HCT116 (cell line): ENCODE measurements at regions not wholly inside any gene's neighbourhood (a gene's known extent, or its start where the extent isn't known, plus 50 kb on each side); places are given as distances from the start of the nearest gene placed in this dataset.

ENCODE experiments used
- ATAC-seq: fragments of 200-7000 bp; cut with Tn5 transposase; 2 replicates; pipeline ENCODE4 v1.9.1; 2020; ENCODE audit warnings: mild to moderate bottlenecking, moderate library complexity
- BruUV-seq: library from RNA; stranded (reverse); fragments of 400-500 nt; replicated peaks from 2 replicates; lab custom pipeline; 2021; lab: Mats Ljungman, UMichigan
- CTCF ChIA-PET: fragments of 300-600 bp; sonication (Branson Sonifier 250); formaldehyde crosslinking; loops from one replicate; lab custom pipeline; 2021; ENCODE audit warnings: antibody characterized with exemption; lab: Charles Lee
- POLR2A ChIA-PET: fragments of 300-600, 350-600 bp; sonication (Branson Sonifier 250); formaldehyde crosslinking; loops from one replicate; lab custom pipeline; 2021; ENCODE audit warnings: antibody characterized with exemption; lab: Charles Lee
- RAD21 ChIA-PET, 2 experiments: fragments of 300-600 bp; sonication (Branson Sonifier 250); formaldehyde crosslinking; loops; one replicate each; lab custom pipeline; 2023; ENCODE audit warnings: low total read pairs in 2 of 2; ENCODE audit not compliant: uncharacterized antibody in 2 of 2, unreplicated experiment in 2 of 2, low non-redundant PET in 1 of 2; lab: Charles Lee
- DNase-seq: peaks from one replicate; pipeline ENCODE4 v3.0.0-alpha.2; 2010; ENCODE audit warnings: low read depth, low spot score
- H2AFZ ChIP-seq: fragments of 200-600 bp; shearing (Covaris generic), sonication (generic); 2 replicates; pipeline ENCODE4 v1.6.1; 2017; ENCODE audit warnings: low read depth, mixed run types, mixed read lengths, antibody characterized with exemption, low read length; ENCODE audit not compliant: poor library complexity, severe bottlenecking
- H3K27ac ChIP-seq: 2 replicates; pipeline ENCODE4 v1.5.1; 2012; ENCODE audit warnings: low read depth, low read length
- H3K27me3 ChIP-seq: fragments of 200-600 bp; sonication (generic); 2 replicates; pipeline ENCODE4 v1.6.1; 2016; ENCODE audit warnings: mixed run types, low read length, mixed read lengths; ENCODE audit not compliant: insufficient read depth
- H3K36me3 ChIP-seq, 2 experiments: fragments of 200-500 bp in 1 of 2; fragments of 200-600 bp in 1 of 2; sonication (Bioruptor generic) in 1 of 2; sonication (generic) in 1 of 2; 2 replicates each; pipeline versions ENCODE4 v1.5.1 to v1.6.1; 2014 to 2016; ENCODE audit warnings: low read length in 2 of 2, inconsistent platforms in 1 of 2, mixed read lengths in 1 of 2, mixed run types in 1 of 2; ENCODE audit not compliant: insufficient read depth in 2 of 2, control insufficient read depth in 1 of 2
- H3K4me1 ChIP-seq, 2 experiments: fragments of 200-600 bp in 1 of 2; sonication (generic) in 1 of 2; 2 replicates each; pipeline versions ENCODE4 v1.5.1 to v1.6.1; 2012 to 2017; ENCODE audit warnings: low read length in 2 of 2, inconsistent platforms in 1 of 2, mild to moderate bottlenecking in 1 of 2, mixed read lengths in 1 of 2, mixed run types in 1 of 2, moderate library complexity in 1 of 2; ENCODE audit not compliant: insufficient read depth in 2 of 2, control insufficient read depth in 1 of 2
- H3K4me2 ChIP-seq: fragments of 200-600 bp; sonication (generic); 2 replicates; pipeline ENCODE4 v1.6.1; 2017; ENCODE audit warnings: mixed run types, low read length, mixed read lengths
- H3K4me3 ChIP-seq, 2 experiments: fragments of 200-600 bp in 1 of 2; sonication (generic) in 1 of 2; replicated peaks in 1 of 2; 2 replicates each; pipeline ENCODE4 v1.5.1; 2011 to 2016; ENCODE audit warnings: low read length in 2 of 2, control low read depth in 1 of 2, low read depth in 1 of 2, mild to moderate bottlenecking in 1 of 2, mixed read lengths in 1 of 2, mixed run types in 1 of 2
- H3K79me2 ChIP-seq: fragments of 200-600 bp; sonication (generic); 2 replicates; pipeline ENCODE4 v1.6.1; 2017; ENCODE audit warnings: mild to moderate bottlenecking, mixed run types, low read length, moderate library complexity, mixed read lengths; ENCODE audit not compliant: insufficient read depth
- H3K9ac ChIP-seq: fragments of 200-600 bp; sonication (generic); 2 replicates; pipeline ENCODE4 v1.6.1; 2016; ENCODE audit warnings: low read length, mixed read lengths
- H3K9me2 ChIP-seq: fragments of 200-600 bp; sonication (generic), shearing (Covaris generic); 2 replicates; pipeline ENCODE4 v1.6.1; 2017; ENCODE audit warnings: mixed run types, mild to moderate bottlenecking, moderate library complexity; ENCODE audit not compliant: insufficient read depth
- H3K9me3 ChIP-seq, 2 experiments: fragments of 200-500 bp in 1 of 2; fragments of 200-600 bp in 1 of 2; sonication (Bioruptor generic) in 1 of 2; sonication (generic) in 1 of 2; 2 replicates each; pipeline ENCODE4 v1.6.1; 2014 to 2017; ENCODE audit warnings: low read length in 2 of 2, mixed read lengths in 2 of 2, inconsistent platforms in 1 of 2, low read depth in 1 of 2, mild to moderate bottlenecking in 1 of 2, mixed run types in 1 of 2, moderate library complexity in 1 of 2; ENCODE audit not compliant: control insufficient read depth in 1 of 2, insufficient read depth in 1 of 2
- H4K20me1 ChIP-seq: fragments of 200-600 bp; sonication (generic), shearing (Covaris generic); 2 replicates; pipeline ENCODE4 v1.6.1; 2017; ENCODE audit warnings: mixed run types, mild to moderate bottlenecking, moderate library complexity; ENCODE audit not compliant: insufficient read depth
- ATF3 ChIP-seq: IDR thresholded peaks from 2 replicates; pipeline ENCODE4 v1.6.1; 2012
- CBX3 ChIP-seq: IDR thresholded peaks from 2 replicates; pipeline ENCODE4 v1.6.1; 2012; ENCODE audit warnings: low read depth
- CEBPB ChIP-seq: IDR thresholded peaks from 2 replicates; pipeline ENCODE4 v1.6.1; 2012; ENCODE audit warnings: low read depth
- EZH2 ChIP-seq: fragments of 200-600 bp; sonication (generic); IDR thresholded peaks from 2 replicates; pipeline ENCODE4 v1.6.1; 2017; ENCODE audit warnings: antibody characterized with exemption, mixed run types
- EZH2phosphoT487 ChIP-seq: fragments of 200-600 bp; IDR thresholded peaks from 2 replicates; pipeline ENCODE4 v1.6.1; 2018; ENCODE audit warnings: antibody characterized with exemption, borderline replicate concordance
- RAD21 ChIP-seq: IDR thresholded peaks from 2 replicates; pipeline ENCODE4 v1.6.1; 2012; ENCODE audit warnings: low read depth, mild to moderate bottlenecking
- REST ChIP-seq: IDR thresholded peaks from 2 replicates; pipeline ENCODE4 v1.6.1; 2012; ENCODE audit warnings: low read depth
- SIN3A ChIP-seq: IDR thresholded peaks from 2 replicates; pipeline ENCODE4 v1.6.1; 2012; ENCODE audit warnings: low read depth
- SP1 ChIP-seq: IDR thresholded peaks from 2 replicates; pipeline ENCODE4 v1.6.1; 2012; ENCODE audit warnings: low read depth
- SRF ChIP-seq: IDR thresholded peaks from 2 replicates; pipeline ENCODE4 v1.6.1; 2012; ENCODE audit warnings: low read depth
- ZBTB33 ChIP-seq: IDR thresholded peaks from 2 replicates; pipeline ENCODE4 v1.6.1; 2011; ENCODE audit warnings: mild to moderate bottlenecking, low read length, moderate library complexity; ENCODE audit not compliant: insufficient replicate concordance; ENCODE audit errors: extremely low read depth
- ZNF274 ChIP-seq: fragments of 200-500 bp; sonication (Bioruptor generic); IDR thresholded peaks from 2 replicates; pipeline ENCODE4 v1.6.1; 2014; ENCODE audit warnings: mild to moderate bottlenecking, low read depth, low read length, inconsistent platforms
- intact Hi-C: fragments of 100-400 bp; cut with micrococcal nuclease; formaldehyde crosslinking; loops from 2 replicates; pipeline ENCODE4 v1.10.0; 2022

GRCh38 chr5:51484326-51484725, 101.1 kb downstream of the ISL1 start:
- Histone ChIP-seq H3K27me3 (no peaks in the 10 kb centered on the region), H3K4me1 (no peaks in the 10 kb centered on the region), H3K36me3 (no peaks in the 10 kb centered on the region)
- no peak for TF ChIP-seq CBX3
- TF ChIP-seq EZH2phosphoT487 = no peak
- TF ChIP-seq EZH2 = no peak
- TF ChIP-seq ZNF274 = no peak
- no peak for TF ChIP-seq SP1
- no peak for TF ChIP-seq SIN3A
- no peak for TF ChIP-seq CEBPB
- TF ChIP-seq ZBTB33 = no peak
- no peak for TF ChIP-seq SRF
- no peak for TF ChIP-seq RAD21
- no peak for TF ChIP-seq REST
- no peak for TF ChIP-seq ATF3
- TF ChIP-seq, all 23 proteins: peak for 0
- ChIA-PET POLR2A (no interaction called here), CTCF (no interaction called here), RAD21 (no interaction called here)
- no peak for DNase-seq
- H3K79me2 ChIP-seq = no peaks in the 10 kb centered on the region
- no peak for ATAC-seq
- H3K27ac ChIP-seq = no peak overlapping the region
- H2AFZ ChIP-seq = no peak overlapping the region
- no peaks in the 10 kb centered on the region for H4K20me1 ChIP-seq
- H3K9me3 ChIP-seq = no peaks in the 10 kb centered on the region
- BruUV-seq = no TSS peak
- H3K9me2 ChIP-seq = no peaks in the 10 kb centered on the region
- H3K4me2 ChIP-seq = no peak overlapping the region
- no peak overlapping the region for H3K9ac ChIP-seq
- H3K4me3 ChIP-seq = no peak overlapping the region
- intact Hi-C loops = no loop called here
